ENCODE measurements at regions not wholly inside any gene's neighbourhood (a gene's known extent, or its start where the extent isn't known, plus 50 kb on each side); places are given as distances from the start of the nearest gene placed in this dataset.

- no peak for TF ChIP-seq CTCF (IDR thresholded peaks at IDR 0.05; ENCODE audit: low read length)
- no peak for TF ChIP-seq EZH2 (IDR thresholded peaks at IDR 0.05; ENCODE audit: borderline replicate concordance, low read length)
These were observed 101.8 kb upstream of the VAV3 start for GRCh38 chr1:108066808-108067207.

All from OCI-LY1 (cell line).